A673 (cell line): ENCODE measurements at regions not wholly inside any gene's neighbourhood (a gene's known extent, or its start where the extent isn't known, plus 50 kb on each side); places are given as distances from the start of the nearest gene placed in this dataset.

Experiments
- BruUV-seq: library from RNA; stranded (reverse); fragments of 400-500 nt; replicated peaks from 2 replicates; lab custom pipeline; 2021; lab: Mats Ljungman, UMichigan
- CTCF ChIA-PET: fragments of 300-600 bp; sonication (Branson Sonifier 250); formaldehyde crosslinking; loops from one replicate; lab custom pipeline; 2022; ENCODE audit warnings: antibody characterized with exemption; lab: Charles Lee
- POLR2A ChIA-PET: fragments of 300-600 bp; sonication (Branson Sonifier 250); formaldehyde crosslinking; loops from one replicate; lab custom pipeline; 2022; ENCODE audit warnings: antibody characterized with exemption; ENCODE audit not compliant: low non-redundant PET; lab: Charles Lee
- DNase-seq: peaks from one replicate; pipeline ENCODE4 v3.0.0-alpha.2; 2015; ENCODE audit warnings: low spot score
- H3K27ac ChIP-seq: fragments of 200-600 bp; sonication (generic); 2 replicates; pipeline ENCODE4 v1.5.1; 2016; ENCODE audit warnings: mixed run types, low read depth, mild to moderate bottlenecking, mixed read lengths, antibody characterized with exemption, low read length; ENCODE audit not compliant: poor library complexity, severe bottlenecking
- H3K27me3 ChIP-seq: fragments of 200-600 bp; sonication (generic); replicated peaks from 2 replicates; pipeline ENCODE4 v1.6.1; 2017; ENCODE audit warnings: mixed run types, low read depth, mild to moderate bottlenecking, mixed read lengths, antibody characterized with exemption, low read length; ENCODE audit not compliant: insufficient read depth, poor library complexity
- H3K36me3 ChIP-seq: fragments of 200-600 bp; sonication (generic); 2 replicates; pipeline ENCODE4 v1.6.1; 2016; ENCODE audit warnings: mixed run types, mild to moderate bottlenecking, mixed read lengths, antibody characterized with exemption, low read length; ENCODE audit not compliant: insufficient read depth, poor library complexity, severe bottlenecking
- H3K4me1 ChIP-seq: fragments of 200-600 bp; sonication (generic); 2 replicates; pipeline ENCODE4 v1.6.1; 2017; ENCODE audit warnings: mixed run types, mild to moderate bottlenecking, mixed read lengths, antibody characterized with exemption, low read length; ENCODE audit not compliant: insufficient read depth, poor library complexity, severe bottlenecking
- H3K4me3 ChIP-seq: fragments of 200-600 bp; sonication (generic); 2 replicates; pipeline ENCODE4 v1.5.1; 2016; ENCODE audit warnings: low read depth, mixed run types, mild to moderate bottlenecking, mixed read lengths, low read length; ENCODE audit not compliant: poor library complexity, severe bottlenecking
- H3K9me3 ChIP-seq: fragments of 200-600 bp; sonication (generic); 2 replicates; pipeline ENCODE4 v1.6.1; 2016; ENCODE audit warnings: mixed run types, low read depth, mild to moderate bottlenecking, mixed read lengths, antibody characterized with exemption, low read length; ENCODE audit not compliant: poor library complexity, severe bottlenecking
- CTCF ChIP-seq: fragments of 300-800, 200-600 bp; sonication (generic); conservative IDR thresholded peaks from 2 replicates; pipeline ENCODE4 v1.5.1; 2017; ENCODE audit warnings: low read depth, mild to moderate bottlenecking, antibody characterized with exemption, low read length, moderate library complexity, mixed read lengths
- EZH2 ChIP-seq: fragments of 200-600 bp; sonication (generic); IDR thresholded peaks from 2 replicates; pipeline ENCODE4 v1.6.1; 2017; ENCODE audit warnings: borderline replicate concordance, low read depth, mild to moderate bottlenecking, mixed read lengths, antibody characterized with exemption, low read length; ENCODE audit not compliant: poor library complexity, severe bottlenecking
- intact Hi-C: fragments of 100-400 bp; cut with micrococcal nuclease; formaldehyde crosslinking; loops from one replicate; pipeline ENCODE4 v1.10.0; 2022; ENCODE audit not compliant: unreplicated experiment

GRCh38 chr21:17738176-17738953 is 80.8 kb downstream of the C21orf91 start:
- H3K27me3 ChIP-seq = no peaks in the 10 kb centered on the region
- H3K4me1 ChIP-seq = no peaks in the 10 kb centered on the region
- H3K9me3 ChIP-seq = peaks cover 3% of the 10 kb centered on the region
- no peak overlapping the region for H3K4me3 ChIP-seq
- no peaks in the 10 kb centered on the region for H3K36me3 ChIP-seq
- POLR2A ChIA-PET = no interaction called here
- intact Hi-C loops = no loop called here
- no TSS peak for BruUV-seq
- H3K27ac ChIP-seq = no peak overlapping the region
- TF ChIP-seq CTCF = no peak
- TF ChIP-seq EZH2 = no peak
- DNase-seq = no peak
- CTCF ChIA-PET = no interaction called here

GRCh38 chr21:17736072-17736471 is 83.1 kb downstream of the C21orf91 start:
- Histone ChIP-seq H3K36me3 (no peaks in the 10 kb centered on the region), H3K4me3 (no peak overlapping the region), H3K4me1 (no peaks in the 10 kb centered on the region), H3K27ac (no peak overlapping the region), H3K27me3 (no peaks in the 10 kb centered on the region), H3K9me3 (no peaks in the 10 kb centered on the region)
- no TSS peak for BruUV-seq
- no peak for DNase-seq
- intact Hi-C loops = no loop called here
- TF ChIP-seq EZH2 = no peak
- POLR2A ChIA-PET = no interaction called here
- CTCF ChIA-PET = no interaction called here

GRCh38 chr21:17733209-17733608 is 85.9 kb downstream of the C21orf91 start:
- H3K36me3 ChIP-seq = no peaks in the 10 kb centered on the region
- no peak overlapping the region for H3K27ac ChIP-seq
- H3K4me1 ChIP-seq = no peaks in the 10 kb centered on the region
- intact Hi-C loops = no loop called here
- no peaks in the 10 kb centered on the region for H3K27me3 ChIP-seq
- no peak overlapping the region for H3K4me3 ChIP-seq
- DNase-seq = no peak
- ChIA-PET POLR2A (no interaction called here), CTCF (no interaction called here)
- H3K9me3 ChIP-seq = no peaks in the 10 kb centered on the region
- no TSS peak for BruUV-seq
- TF ChIP-seq EZH2 (no peak), CTCF (no peak)

GRCh38 chr21:17732306-17732705 is 86.8 kb downstream of the C21orf91 start:
- no TSS peak for BruUV-seq
- CTCF ChIA-PET = no interaction called here
- TF ChIP-seq CTCF (no peak), EZH2 (no peak)
- peak; percentile 1 for DNase-seq
- Histone ChIP-seq H3K27me3 (no peaks in the 10 kb centered on the region), H3K36me3 (no peaks in the 10 kb centered on the region), H3K4me1 (no peaks in the 10 kb centered on the region), H3K4me3 (no peak overlapping the region), H3K9me3 (no peaks in the 10 kb centered on the region), H3K27ac (no peak overlapping the region)
- POLR2A ChIA-PET = no interaction called here
- intact Hi-C loops = no loop called here
